ENCODE measurements at regions not wholly inside any gene's neighbourhood (a gene's known extent, or its start where the extent isn't known, plus 50 kb on each side); places are given as distances from the start of the nearest gene placed in this dataset.
"Not testable (repeated sequence)": the region's sequence is repeated elsewhere in the genome, so short reads cannot be mapped to it uniquely, and the experiment has no call there.

- no peak for DNase-seq
These were observed 90.9 kb upstream of the FAT1 start for GRCh38 chr4:186814535-186815070.

GRCh38 chr4:186819342-186820086 lies 95.9 kb upstream of the FAT1 start:
- DNase-seq: no peak

- no peak for DNase-seq
These were observed 96.8 kb upstream of the FAT1 start for GRCh38 chr4:186820391-186820891.

GRCh38 chr4:186823989-186824388 lies 100.3 kb upstream of the FAT1 start:
- DNase-seq: no peak

- no peak for DNase-seq
These were observed 101.4 kb upstream of the FAT1 start for GRCh38 chr4:186825069-186825468.

GRCh38 chr4:186826006-186826405 lies 102.3 kb upstream of the FAT1 start:
- DNase-seq: no peak

GRCh38 chr4:186826846-186827533 lies 103.3 kb upstream of the FAT1 start:
- no peak for DNase-seq

GRCh38 chr4:186827534-186827897 lies 103.9 kb upstream of the FAT1 start:
- DNase-seq: no peak

GRCh38 chr4:186829097-186829496 lies 105.4 kb upstream of the FAT1 start:
- no peak for DNase-seq

- DNase-seq: no peak
These were observed 106.2 kb upstream of the FAT1 start for GRCh38 chr4:186829740-186830449.

GRCh38 chr4:186831574-186831973 lies 107.9 kb upstream of the FAT1 start:
- DNase-seq: no peak

- no peak for DNase-seq
These were observed 109.2 kb upstream of the FAT1 start for GRCh38 chr4:186832906-186833305.

- not testable (repeated sequence) for DNase-seq
These were observed 113.8 kb upstream of the FAT1 start for GRCh38 chr4:186837463-186837862.

GRCh38 chr4:186838295-186838694 lies 114.6 kb upstream of the FAT1 start:
- DNase-seq: no peak

- no peak for DNase-seq
These were observed 115.7 kb upstream of the FAT1 start for GRCh38 chr4:186839122-186840037.

GRCh38 chr4:186840222-186840701 lies 116.6 kb upstream of the FAT1 start:
- no peak for DNase-seq

GRCh38 chr4:186840771-186841301 lies 117.2 kb upstream of the FAT1 start:
- no peak for DNase-seq

- no peak for DNase-seq
These were observed 120.5 kb upstream of the FAT1 start for GRCh38 chr4:186844059-186844681.

- no peak for DNase-seq
These were observed 121.6 kb upstream of the FAT1 start for GRCh38 chr4:186845137-186845842.

GRCh38 chr4:186846426-186846825 lies 122.8 kb upstream of the FAT1 start:
- no peak for DNase-seq

Measured in DMS153 (cell line).